Midbrain (tissue), 1 donor: ENCODE measurements at regions not wholly inside any gene's neighbourhood (a gene's known extent, or its start where the extent isn't known, plus 50 kb on each side); places are given as distances from the start of the nearest gene placed in this dataset.

Source experiments
- DNase-seq: peaks from one replicate; lab custom pipeline; 2025; lab: John Stamatoyannopoulos, UW

DNA sequence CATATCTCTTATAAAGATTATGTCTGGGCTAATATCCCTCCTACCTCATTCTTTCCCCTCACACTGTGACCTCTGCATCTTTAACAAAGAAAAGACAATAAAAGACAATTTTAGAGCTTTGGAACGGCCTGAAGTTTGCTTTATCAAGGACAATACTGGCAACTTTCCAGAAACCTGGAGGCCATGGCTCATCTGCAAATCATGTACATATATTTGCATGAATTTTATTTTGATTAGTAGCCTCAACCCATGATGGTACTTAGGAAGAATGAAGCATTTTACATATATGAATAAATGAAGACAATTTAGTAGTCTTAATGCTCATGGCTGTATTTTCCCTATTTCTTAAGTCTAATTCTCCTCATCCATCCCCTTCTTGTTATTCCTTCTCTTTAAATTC, 612.2 kb upstream of the CXADR start:
- DNase-seq = no peak

DNA sequence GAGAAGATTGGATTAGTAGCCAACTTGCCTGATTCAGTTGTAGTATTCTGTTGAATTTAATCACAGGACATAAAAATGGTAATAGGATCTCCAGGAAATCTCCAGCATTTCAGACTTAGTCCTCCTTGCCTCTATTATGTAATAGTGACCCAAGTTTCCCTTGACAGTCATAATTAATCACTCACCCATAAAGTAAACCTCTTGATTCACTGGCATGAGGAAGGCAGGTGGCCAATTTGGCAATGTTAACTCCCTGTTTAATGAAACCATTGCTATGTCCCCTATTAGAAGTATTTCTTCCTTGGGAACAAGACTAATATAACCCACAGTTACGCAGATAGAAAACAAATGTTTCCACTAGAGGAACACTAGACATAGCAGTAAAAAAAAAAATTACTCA, 604.8 kb upstream of the CXADR start:
- DNase-seq = peak; percentile 30

DNA sequence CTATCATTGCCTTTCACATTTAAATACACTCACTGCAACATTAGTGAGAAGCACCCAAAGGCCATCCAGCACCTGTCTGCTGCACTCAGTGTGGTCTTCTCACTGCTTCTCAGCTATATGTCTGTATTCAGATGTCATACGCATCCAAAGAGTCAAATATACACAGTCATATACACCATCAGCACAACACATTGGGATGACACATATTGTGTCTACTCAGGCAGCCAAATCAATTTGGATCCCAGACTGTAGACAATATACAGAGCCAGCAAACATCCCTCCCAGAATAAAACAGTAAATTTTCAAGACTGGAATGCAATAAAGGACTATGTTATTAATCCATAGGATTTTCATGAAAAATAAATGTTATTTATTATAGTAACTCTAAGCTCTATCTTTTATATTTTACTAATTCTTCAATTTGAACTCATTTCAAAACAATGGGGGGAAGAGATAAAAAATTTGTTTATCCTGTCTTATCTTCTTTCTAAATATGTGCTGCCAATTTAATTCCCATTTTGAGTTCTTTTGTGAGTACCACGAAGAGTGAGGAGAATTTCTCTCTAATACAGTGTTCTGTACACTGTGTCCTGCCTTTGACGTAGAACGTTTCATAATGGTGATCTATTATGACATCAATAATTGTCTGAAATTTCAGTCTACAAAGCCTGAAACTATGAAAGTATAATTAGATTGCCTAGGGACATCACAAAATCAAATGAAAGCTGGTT, 602.2 kb upstream of the CXADR start:
- DNase-seq = no peak

DNA sequence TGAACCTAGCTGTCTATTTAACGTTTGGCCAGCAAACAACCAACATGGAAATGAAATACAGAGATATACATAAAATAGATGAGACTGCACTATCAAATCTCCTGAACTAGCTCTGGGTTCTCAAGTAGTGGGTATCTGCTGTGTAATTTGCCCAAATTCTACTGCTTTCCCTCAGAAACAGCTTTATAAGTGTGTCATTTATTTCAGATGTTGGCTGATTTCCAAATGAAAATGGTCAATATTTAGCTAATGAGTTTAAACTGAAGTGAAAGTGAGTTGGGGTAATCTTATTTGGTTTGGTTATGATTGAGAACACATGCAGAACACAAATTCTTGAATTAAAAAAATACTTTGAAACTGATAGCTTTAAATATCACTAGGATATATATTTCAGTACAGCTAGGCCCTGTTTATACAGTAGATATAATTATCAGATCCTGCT, 601.7 kb upstream of the CXADR start:
- no peak for DNase-seq

DNA sequence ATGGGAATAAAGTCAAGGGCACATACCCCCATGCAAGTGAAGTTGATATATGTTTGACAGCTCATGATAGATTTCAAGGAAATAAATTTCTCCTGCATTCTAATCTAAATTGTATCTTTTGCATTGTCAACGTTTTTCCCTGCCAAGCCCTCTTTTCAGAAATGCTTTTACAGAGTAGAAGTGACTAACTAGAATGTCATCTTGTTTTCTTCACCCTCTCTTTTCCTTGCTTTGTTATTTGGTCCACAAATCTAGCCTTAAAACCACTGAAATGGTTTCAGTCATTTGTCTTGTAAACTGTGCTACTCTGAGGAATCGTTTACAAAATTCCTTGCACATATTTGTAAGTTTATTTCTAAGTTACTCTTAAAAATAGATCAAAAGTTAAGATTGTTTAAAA, 600.8 kb upstream of the CXADR start:
- no peak for DNase-seq

DNA sequence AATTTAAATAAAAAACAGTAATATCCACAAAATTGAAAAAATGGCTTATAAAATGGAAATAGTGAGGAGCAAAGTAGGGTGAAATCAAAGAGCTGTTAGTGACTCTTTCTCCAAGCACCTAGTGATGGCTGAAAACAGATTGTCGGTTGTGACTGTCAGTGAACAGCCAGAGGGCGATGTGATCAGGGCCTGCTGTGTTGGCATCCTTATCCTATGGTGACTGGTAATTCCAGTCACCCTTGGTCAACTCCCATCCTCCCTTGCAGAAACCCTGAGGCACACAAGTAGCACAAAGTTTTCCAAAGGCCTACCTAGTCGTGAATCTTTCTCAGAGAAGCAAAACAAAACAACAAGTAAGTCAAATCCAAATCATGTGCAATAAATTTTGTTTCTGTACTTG, 599.8 kb upstream of the CXADR start:
- no peak for DNase-seq

DNA sequence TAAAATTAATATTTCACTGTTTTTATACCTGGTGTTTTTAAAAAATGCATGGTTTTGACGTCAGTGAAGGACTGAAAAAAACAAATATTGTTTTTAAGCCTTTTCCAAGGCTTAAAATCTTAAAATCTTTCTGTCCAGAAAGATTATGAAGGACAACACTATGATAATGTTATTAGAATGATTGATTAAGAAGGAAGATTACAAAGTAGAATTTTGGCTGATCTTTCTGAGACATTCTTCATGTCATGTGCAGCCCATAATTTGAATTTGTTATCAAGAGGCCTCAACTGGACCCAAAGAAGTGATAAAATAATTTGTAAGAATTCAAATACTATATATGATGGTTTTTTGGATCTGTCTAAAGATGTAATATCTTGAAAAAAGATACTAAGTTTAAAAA, 584.4 kb upstream of the CXADR start:
- DNase-seq = no peak

DNA sequence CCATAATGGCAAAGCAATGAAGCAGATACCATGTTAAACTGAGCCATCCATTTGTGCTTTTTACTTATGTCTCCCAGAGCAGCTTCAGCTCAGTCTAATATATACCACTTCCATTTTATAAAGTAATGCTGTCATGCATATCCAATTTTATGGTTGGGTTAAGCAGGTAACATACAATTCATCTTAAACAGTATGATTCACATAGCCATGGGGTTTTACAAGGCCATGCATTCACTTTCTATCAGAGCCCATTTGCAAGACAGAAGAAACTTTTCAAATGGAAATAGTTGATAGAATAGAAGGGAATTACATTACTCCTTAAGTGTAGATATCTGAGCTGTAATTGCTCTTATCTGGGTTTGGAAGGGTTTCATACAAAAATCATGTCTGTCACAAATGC, 580.5 kb upstream of the CXADR start:
- DNase-seq = no peak

DNA sequence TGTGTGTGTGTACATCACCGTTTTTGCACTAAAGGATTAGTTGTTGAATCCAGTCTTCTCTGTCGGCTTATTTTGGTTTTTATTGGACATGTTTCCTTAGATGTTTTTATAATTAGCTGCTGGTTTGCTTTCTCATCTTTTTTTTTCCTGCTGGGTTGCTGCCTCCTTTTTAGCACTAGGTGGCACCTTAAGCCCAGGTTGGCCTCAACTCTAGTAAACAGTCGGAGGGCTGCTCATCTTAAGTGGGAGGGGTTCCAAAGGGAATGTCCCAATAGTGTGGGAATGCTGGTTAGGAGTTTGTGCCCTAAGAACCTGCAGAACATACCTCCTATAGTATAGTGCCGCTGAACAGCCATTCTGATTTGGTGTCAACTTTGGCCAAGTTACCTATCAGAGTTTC, 570.1 kb upstream of the CXADR start:
- DNase-seq = no peak

DNA sequence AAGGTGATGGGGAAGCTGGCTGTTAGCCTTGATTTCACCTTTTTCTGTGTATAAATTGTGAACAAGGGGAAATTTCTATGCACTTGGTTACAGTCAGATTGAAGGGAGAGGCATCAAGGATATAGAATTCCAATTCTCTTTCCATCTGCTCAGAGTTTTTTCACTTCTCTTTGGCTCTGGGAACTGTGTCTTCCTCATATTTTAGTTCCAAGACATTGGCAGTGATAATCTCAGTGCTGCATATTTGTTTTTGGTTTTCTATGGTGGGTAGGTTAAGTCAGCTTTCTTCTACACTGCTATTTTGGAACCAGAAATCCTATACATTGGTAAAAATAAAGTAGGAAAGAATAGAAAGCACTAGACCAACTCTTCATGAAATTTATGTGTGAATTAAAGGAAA, 569.6 kb upstream of the CXADR start:
- no peak for DNase-seq

DNA sequence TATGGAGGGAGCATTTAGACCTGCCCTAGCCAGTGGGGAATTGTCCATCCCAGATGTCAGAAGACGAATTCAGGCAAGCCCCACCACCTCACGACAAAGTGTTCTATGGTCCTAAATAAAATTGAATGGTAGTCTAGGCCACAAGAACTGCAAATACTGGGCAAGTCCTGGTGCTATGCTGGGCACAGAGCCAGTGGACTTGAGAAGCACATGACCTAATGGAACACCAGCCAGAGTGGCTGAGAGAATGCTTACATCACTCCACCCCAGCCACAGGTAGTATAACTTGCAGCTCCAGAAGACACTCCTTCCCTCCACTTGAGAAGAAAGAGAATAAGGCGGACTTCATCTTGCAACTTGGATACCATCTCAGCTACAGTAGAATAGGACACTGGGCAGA, 567.3 kb upstream of the CXADR start:
- no peak for DNase-seq

DNA sequence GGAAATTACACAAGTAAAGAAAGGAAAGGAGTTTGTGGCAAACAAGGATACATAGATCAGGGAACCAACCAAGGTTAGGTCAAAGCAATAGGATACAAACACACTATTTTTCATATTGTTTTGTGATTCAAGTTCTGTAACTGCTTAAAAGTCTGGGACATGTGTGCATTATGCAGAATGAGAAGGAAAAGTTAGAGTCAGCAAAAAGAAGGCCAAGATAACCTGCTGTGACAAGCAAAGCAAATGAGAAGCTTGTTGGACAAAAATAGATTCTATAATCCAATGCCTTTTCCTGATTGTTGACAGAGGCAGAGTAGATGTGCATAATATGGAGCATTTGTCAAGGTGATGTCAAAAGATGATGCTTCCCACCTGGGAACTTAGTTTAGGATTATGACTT, 556.0 kb upstream of the CXADR start:
- no peak for DNase-seq

DNA sequence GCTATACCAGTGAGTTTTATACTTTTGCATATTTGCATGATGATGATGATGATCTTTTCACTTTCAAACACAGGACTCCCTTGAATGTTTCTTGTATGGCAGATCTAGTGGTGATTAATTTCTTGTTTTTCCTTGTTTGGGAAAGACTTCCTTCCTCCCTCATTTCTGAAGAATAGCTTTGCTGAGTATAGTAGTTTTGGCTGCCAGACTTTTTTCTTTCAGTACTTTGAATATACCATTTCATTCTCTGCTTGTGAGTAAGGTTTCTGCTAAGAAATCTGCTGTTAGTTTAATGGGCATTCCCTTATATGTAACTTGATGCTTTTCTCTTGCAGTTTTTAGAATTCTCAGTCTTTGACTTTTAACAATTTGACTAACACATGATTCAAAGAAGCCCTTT, 547.4 kb upstream of the CXADR start:
- no peak for DNase-seq

DNA sequence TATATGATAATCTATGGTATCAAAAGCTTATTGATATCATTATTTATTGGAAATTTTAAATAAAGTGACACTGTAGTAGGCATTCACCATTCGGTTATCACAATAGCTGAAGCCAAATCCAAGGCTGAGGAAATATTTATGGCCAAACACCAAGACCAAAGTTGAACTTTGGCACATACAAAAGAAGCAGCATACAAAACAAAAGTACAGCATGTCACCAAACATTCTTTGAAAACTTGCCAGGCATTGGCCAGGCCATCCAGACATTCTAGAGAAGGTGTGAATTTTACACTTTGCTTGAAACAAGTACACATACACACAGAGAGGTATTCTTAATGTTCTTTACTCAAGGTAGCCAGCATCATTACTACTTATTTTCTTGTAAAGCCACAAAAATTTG, 544.4 kb upstream of the CXADR start:
- no peak for DNase-seq

DNA sequence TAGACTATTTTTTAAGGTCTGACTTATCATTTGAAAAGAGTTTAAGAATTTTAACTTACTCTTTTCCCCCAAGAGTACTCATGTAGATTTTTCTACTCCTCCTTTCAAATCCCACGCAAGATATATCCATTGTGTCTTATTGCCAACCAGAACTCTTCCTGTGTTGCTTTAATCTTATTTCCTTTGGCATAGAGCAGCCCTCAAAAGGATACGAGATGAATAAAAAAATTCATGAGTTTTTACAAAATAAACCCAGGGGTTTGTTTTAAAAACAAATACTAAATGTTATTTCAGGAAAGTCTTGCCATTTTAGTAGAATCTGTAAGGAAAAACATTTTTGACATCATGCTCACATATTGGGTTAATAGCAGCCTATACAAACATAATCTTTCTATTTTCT, 543.2 kb upstream of the CXADR start:
- DNase-seq = no peak

DNA sequence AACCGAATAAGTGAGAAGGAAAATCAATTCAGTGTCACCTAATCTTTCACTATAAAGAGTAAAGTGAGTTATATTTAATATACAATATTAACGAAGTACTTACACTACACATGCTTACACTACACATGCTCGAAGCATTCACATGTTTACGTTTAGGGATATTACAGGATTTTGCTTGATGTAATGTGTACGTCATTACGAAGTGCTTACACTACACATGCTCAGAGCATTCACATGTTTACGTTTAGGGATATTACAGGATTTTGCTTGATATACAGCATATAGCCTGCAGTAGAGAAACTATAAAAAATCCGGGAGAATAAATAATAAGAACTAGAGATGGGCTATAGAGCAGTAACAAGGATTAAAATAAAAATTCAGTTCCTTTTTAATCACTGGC, 538.8 kb upstream of the CXADR start:
- no peak for DNase-seq

DNA sequence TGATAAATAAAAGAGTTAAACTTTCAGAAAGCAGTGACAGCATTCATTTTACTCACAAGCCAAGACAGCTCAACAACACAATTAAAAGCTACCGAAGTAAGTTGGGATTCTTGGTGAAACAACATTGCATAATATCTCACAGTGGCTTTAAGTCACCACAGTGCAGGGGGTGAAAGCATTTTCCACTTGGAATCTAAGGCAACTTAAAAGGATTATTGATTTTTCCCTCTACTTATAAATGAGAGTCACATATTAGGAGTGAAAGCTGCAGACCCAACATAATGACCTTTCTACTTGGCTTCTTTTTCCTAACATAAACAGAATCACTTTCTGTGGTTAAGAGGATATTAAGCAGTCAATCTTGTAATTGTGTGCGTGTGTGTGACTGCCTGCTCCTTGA, 536.6 kb upstream of the CXADR start:
- DNase-seq = no peak

DNA sequence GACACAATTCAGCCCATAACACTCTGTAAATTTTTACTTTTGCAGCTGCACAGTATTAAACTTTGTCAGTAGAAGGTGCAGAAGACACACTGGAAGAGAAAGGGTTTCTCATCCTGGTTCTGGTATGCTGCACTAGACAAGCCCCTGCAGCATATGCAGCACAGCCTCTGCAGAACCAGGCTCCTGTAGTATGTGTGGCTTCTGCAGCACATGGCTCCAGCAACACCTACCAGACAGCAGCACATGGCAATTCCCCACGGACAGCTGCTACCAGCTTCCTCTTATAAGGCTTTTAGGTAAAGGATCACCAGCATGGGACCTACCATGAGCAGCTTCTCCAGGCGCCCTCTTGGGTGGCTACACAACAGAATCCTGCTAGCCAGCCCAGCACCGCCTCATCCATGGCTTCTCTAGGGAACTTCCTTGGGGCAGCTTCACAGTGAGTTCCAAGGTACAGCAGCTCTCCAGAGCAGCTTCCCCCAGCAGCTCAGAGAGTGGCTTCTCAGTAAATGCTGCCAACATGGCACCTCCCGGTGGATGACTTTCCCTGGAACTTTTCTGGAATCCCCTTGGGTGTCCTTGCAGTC, 534.4 kb upstream of the CXADR start:
- DNase-seq = no peak

DNA sequence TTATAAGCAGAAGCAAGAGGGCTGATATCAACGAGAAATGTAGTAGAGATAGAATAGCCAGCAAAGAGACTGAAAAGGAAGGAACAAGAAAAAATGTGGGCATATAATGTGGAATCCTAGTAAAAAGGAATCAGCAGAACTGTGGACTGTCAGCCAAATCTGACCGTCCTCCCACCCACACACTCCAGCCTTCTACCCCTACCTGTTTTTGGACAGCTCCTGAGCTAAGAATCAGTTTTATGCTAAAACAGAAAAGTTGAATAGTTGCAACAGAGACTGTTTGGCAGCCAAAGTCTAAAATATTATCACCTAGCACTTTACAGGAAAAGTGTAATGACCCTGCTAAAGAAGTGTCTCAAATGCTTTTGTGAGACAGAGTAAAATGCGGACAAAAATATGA, 533.3 kb upstream of the CXADR start:
- DNase-seq = no peak

DNA sequence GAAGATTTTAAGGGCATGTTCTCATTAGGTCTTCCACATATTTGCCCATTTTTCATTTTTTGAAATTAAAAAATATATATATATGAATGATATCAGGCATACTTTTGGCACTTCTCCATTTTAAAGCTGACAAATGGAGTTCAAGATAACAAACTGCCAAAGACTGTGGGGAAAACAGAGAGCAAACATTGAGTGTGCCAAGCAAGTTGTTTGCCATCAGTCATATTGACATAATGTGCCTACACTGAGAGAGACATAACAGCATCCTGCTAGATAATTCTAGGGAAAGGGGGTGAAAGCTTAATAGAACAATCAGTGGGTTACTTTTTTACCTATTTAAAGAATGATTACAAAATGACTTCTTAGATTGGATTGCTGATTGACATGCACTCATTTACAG, 529.4 kb upstream of the CXADR start:
- no peak for DNase-seq

DNA sequence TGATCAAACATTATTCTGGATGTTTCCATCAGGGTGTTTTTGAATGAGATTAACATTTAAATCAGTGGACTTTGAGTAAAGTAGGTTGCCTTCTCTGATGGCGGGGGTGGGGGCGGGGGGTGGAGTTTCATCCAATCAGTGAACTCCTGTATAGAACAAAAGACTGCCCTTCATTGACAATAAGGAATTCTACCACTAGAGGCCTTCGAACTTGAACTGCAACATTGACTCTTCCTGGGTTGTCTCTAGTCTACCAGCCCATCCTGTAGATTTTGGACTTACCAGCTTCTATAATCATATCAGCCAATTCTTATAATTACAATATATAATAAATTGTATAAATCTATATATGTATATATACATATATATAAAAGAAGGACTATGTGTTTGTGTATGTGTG, 520.4 kb upstream of the CXADR start:
- no peak for DNase-seq

DNA sequence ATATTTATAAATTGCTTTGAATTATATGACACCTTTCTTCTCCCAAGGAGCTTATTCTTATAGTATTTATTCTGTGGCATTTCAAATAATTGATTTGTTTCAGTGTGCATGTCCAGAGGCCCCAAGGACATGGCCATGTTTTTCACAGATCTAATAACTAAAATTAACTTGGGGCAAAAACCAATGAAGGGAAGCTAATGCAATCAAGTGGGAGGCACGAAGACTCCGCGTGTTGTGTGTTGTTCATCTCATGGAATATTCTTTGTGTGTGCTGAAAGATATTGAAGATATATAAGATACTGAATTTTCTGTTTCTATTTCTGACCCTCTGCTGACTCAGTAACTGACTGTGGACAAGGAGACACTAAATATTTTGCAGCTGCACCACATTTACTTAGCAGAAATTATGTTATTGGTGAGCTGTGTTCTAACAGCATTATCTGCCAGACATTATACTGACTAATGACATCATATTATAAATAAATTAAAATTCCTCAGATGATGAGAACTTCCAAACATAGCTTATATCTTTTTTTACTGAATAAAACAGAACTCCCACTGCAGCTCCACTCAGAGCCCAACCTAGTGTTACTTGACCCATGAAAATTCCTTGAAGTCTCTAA, 519.3 kb upstream of the CXADR start:
- DNase-seq = no peak

DNA sequence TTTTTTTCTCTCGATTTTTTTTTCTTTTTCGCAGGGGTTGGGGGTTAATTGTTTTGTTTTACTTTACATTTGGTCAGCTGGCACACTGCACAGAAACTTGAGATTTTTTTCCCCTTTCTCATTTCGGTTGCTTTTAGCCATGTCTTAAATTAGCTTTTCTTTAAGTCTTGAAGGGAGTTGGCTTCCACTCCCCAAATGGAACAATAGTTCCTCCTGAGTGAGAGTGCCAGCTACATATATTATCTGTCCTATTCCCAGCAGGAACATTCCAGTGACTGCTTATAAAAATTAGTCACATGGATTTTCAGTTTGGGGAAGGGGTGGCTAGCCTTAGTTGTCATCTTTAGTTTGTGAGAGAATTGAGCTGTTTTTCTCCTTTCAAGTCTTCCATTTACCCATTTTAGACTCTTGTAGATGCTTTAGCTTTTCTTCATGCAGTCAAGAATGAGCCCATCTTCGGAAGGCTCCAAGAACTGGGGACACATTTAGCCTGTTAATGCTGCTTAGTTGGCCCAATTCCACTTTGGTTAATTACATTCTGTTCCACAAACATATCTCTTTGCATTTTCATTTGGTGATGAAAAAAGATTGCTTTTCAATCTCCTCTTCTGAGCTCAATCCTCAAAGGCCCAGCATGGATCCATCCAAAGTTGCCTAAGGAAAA, 510.1 kb upstream of the CXADR start:
- no peak for DNase-seq
